H1 (cell line): ENCODE measurements at regions not wholly inside any gene's neighbourhood (a gene's known extent, or its start where the extent isn't known, plus 50 kb on each side); places are given as distances from the start of the nearest gene placed in this dataset.

Experiments
- CTCF ChIA-PET: fragments of 300-600 bp; sonication (Branson Sonifier 250); formaldehyde crosslinking; loops from one replicate; lab custom pipeline; 2021; ENCODE audit not compliant: partially characterized antibody; lab: Charles Lee
- POLR2A ChIA-PET: fragments of 300-600 bp; sonication (Branson Sonifier 250); formaldehyde crosslinking; loops from one replicate; lab custom pipeline; 2021; ENCODE audit warnings: inconsistent platforms; ENCODE audit not compliant: partially characterized antibody; lab: Charles Lee
- DNase-seq, 2 experiments: peaks; one replicate each; pipeline versions ENCODE4 v3.0.0 to v3.0.0-alpha.2; 2010 to 2022; ENCODE audit warnings: low spot score in 2 of 2, low read depth in 1 of 2, mixed read lengths in 1 of 2
- FAIRE-seq: peaks from 2 replicates; lab custom pipeline; 2011; peaks lifted over from hg19 to GRCh38; lab: Jason Lieb, UNC
- H2AFZ ChIP-seq: 2 replicates; pipeline ENCODE4 v1.8.1; 2012; ENCODE audit warnings: low read length, inconsistent platforms
- H2AK5ac ChIP-seq: 2 replicates; pipeline ENCODE4 v1.6.1; 2013; ENCODE audit warnings: low read depth, low read length
- H2BK120ac ChIP-seq: replicated peaks from 2 replicates; pipeline ENCODE3; 2013; ENCODE audit warnings: low read depth, low read length, inconsistent platforms
- H2BK12ac ChIP-seq: 2 replicates; pipeline ENCODE4 v1.6.1; 2013; ENCODE audit warnings: low read depth, low read length
- H2BK15ac ChIP-seq: 2 replicates; pipeline ENCODE4 v1.6.1; 2013; ENCODE audit warnings: low read length
- H2BK20ac ChIP-seq: 2 replicates; pipeline ENCODE4 v1.6.1; 2013; ENCODE audit warnings: low read length
- H2BK5ac ChIP-seq: 2 replicates; pipeline ENCODE4 v1.6.1; 2013; ENCODE audit warnings: low read depth, low read length
- H3K14ac ChIP-seq: 2 replicates; pipeline ENCODE4 v1.6.1; 2013; ENCODE audit warnings: inconsistent platforms; ENCODE audit not compliant: insufficient read length
- H3K18ac ChIP-seq: 2 replicates; pipeline ENCODE4 v1.6.1; 2013; ENCODE audit warnings: low read length; ENCODE audit errors: extremely low read depth
- H3K23ac ChIP-seq: 2 replicates; pipeline ENCODE4 v1.6.1; 2013; ENCODE audit warnings: inconsistent platforms; ENCODE audit not compliant: insufficient read length
- H3K23me2 ChIP-seq: 2 replicates; pipeline ENCODE4 v1.6.1; 2013; ENCODE audit warnings: low read depth, low read length
- H3K27ac ChIP-seq: 2 replicates; pipeline ENCODE4 v1.6.1; 2011; ENCODE audit warnings: low read depth, low read length, inconsistent platforms
- H3K27me3 ChIP-seq, 4 experiments: replicated peaks in 1 of 4; 1 replicate in 1 of 4; 2 replicates in 3 of 4; pipeline versions ENCODE4 v1.6.1 to v1.8.1; 2011 to 2013; ENCODE audit warnings: low read length in 3 of 4, mild to moderate bottlenecking in 3 of 4, inconsistent platforms in 2 of 4, mixed read lengths in 2 of 4, moderate library complexity in 1 of 4; ENCODE audit not compliant: control insufficient read depth in 3 of 4, insufficient read depth in 3 of 4; ENCODE audit errors: extremely low read depth in 1 of 4
- H3K36me3 ChIP-seq, 4 experiments: 2 replicates each; pipeline versions ENCODE4 v1.6.1 to v1.8.1; 2011 to 2013; ENCODE audit warnings: mild to moderate bottlenecking in 4 of 4, low read length in 3 of 4, moderate library complexity in 2 of 4, control low read depth in 1 of 4, inconsistent platforms in 1 of 4; ENCODE audit not compliant: insufficient read depth in 4 of 4, control insufficient read depth in 2 of 4
- H3K4ac ChIP-seq: replicated peaks from 2 replicates; pipeline ENCODE3; 2013; ENCODE audit warnings: low read length, low read depth, mixed read lengths, inconsistent platforms; ENCODE audit not compliant: insufficient read length
- H3K4me1 ChIP-seq, 4 experiments: replicated peaks in 1 of 4; 1 replicate in 1 of 4; 2 replicates in 3 of 4; pipeline versions ENCODE4 v1.6.1 to v1.8.1; 2011 to 2013; ENCODE audit warnings: low read length in 3 of 4, inconsistent platforms in 2 of 4, mixed read lengths in 1 of 4; ENCODE audit not compliant: insufficient read depth in 4 of 4, control insufficient read depth in 3 of 4
- H3K4me2 ChIP-seq, 2 experiments: 2 replicates each; pipeline versions ENCODE4 v1.6.1 to v1.8.1; 2011 to 2013; ENCODE audit warnings: low read depth in 2 of 2, low read length in 2 of 2, control low read depth in 1 of 2, inconsistent platforms in 1 of 2, mild to moderate bottlenecking in 1 of 2; ENCODE audit not compliant: insufficient read depth in 1 of 2
- H3K4me3 ChIP-seq, 4 experiments: fragments of 200-600, 300-600 bp in 1 of 4; sonication (generic), shearing (Covaris generic), sonication (Bioruptor Twin) in 1 of 4; 2 replicates each; pipeline versions ENCODE4 v1.5.1 to v1.8.1; 2011 to 2016; ENCODE audit warnings: low read length in 4 of 4, low read depth in 3 of 4, control low read depth in 2 of 4, inconsistent platforms in 2 of 4, mild to moderate bottlenecking in 2 of 4, mixed read lengths in 1 of 4, moderate library complexity in 1 of 4; ENCODE audit not compliant: insufficient read depth in 2 of 4; ENCODE audit errors: extremely low read depth in 1 of 4
- H3K56ac ChIP-seq: replicated peaks from 2 replicates; pipeline ENCODE3; 2013; ENCODE audit warnings: low read depth, mild to moderate bottlenecking, mixed read lengths, low read length, inconsistent platforms; ENCODE audit not compliant: insufficient read length
- H3K79me1 ChIP-seq: 2 replicates; pipeline ENCODE4 v1.6.1; 2013; ENCODE audit warnings: low read depth, low read length, control low read depth
- H3K79me2 ChIP-seq, 2 experiments: 2 replicates each; pipeline versions ENCODE4 v1.6.1 to v1.8.1; 2012 to 2013; ENCODE audit warnings: low read length in 2 of 2, mild to moderate bottlenecking in 2 of 2, inconsistent platforms in 1 of 2; ENCODE audit not compliant: insufficient read depth in 2 of 2, control insufficient read depth in 1 of 2
- H3K9ac ChIP-seq, 4 experiments: replicated peaks in 1 of 4; 1 replicate in 1 of 4; 2 replicates in 3 of 4; pipeline versions ENCODE4 v1.6.1 to v1.8.1; 2011 to 2013; ENCODE audit warnings: low read depth in 3 of 4, low read length in 3 of 4, control low read depth in 2 of 4, mild to moderate bottlenecking in 2 of 4, moderate library complexity in 2 of 4, inconsistent platforms in 1 of 4; ENCODE audit errors: extremely low read depth in 1 of 4
- H3K9me3 ChIP-seq, 2 experiments: 2 replicates each; pipeline versions ENCODE4 v1.6.1 to v1.8.1; 2012 to 2013; ENCODE audit warnings: mild to moderate bottlenecking in 2 of 2, moderate library complexity in 2 of 2, control low read depth in 1 of 2, inconsistent platforms in 1 of 2, low read depth in 1 of 2, low read length in 1 of 2, mixed read lengths in 1 of 2; ENCODE audit not compliant: insufficient read depth in 2 of 2
- H4K20me1 ChIP-seq, 2 experiments: replicated peaks in 1 of 2; 2 replicates each; pipeline versions ENCODE3 to v1.8.1; 2011 to 2013; ENCODE audit warnings: inconsistent platforms in 2 of 2, low read length in 2 of 2, mild to moderate bottlenecking in 1 of 2; ENCODE audit not compliant: insufficient read depth in 2 of 2, control insufficient read depth in 1 of 2
- H4K5ac ChIP-seq: 2 replicates; pipeline ENCODE4 v1.6.1; 2013; ENCODE audit warnings: low read length, low read depth, mixed read lengths, inconsistent platforms; ENCODE audit not compliant: insufficient read length
- H4K8ac ChIP-seq: 2 replicates; pipeline ENCODE4 v1.8.0; 2013; ENCODE audit warnings: mild to moderate bottlenecking, moderate library complexity, low read length, inconsistent platforms; ENCODE audit not compliant: insufficient read depth; ENCODE audit errors: extremely low read depth
- H4K91ac ChIP-seq: replicated peaks from 2 replicates; pipeline ENCODE3; 2013; ENCODE audit warnings: low read length, mixed read lengths, inconsistent platforms; ENCODE audit not compliant: insufficient read length
- CREB1 ChIP-seq: IDR thresholded peaks from 2 replicates; pipeline ENCODE4 v1.6.1; 2012; ENCODE audit warnings: inconsistent platforms
- EP300 ChIP-seq, 2 experiments: IDR thresholded peaks; 1 replicate in 1 of 2; 2 replicates in 1 of 2; pipeline ENCODE4 v1.6.1; 2011 to 2012; ENCODE audit warnings: low read depth in 2 of 2, low read length in 2 of 2, mild to moderate bottlenecking in 2 of 2, borderline replicate concordance in 1 of 2, inconsistent platforms in 1 of 2, moderate library complexity in 1 of 2
- KDM4A ChIP-seq: IDR thresholded peaks from one replicate; pipeline ENCODE4 v1.7.1; 2012; ENCODE audit warnings: low read depth, mild to moderate bottlenecking, moderate library complexity, low read length, inconsistent platforms; ENCODE audit not compliant: severe bottlenecking
- NRF1 ChIP-seq: IDR thresholded peaks from 2 replicates; pipeline ENCODE4 v1.6.1; 2011; ENCODE audit warnings: mild to moderate bottlenecking, low read depth, low read length, improper control_type of control experiment
- SP1 ChIP-seq: IDR thresholded peaks from 2 replicates; pipeline ENCODE4 v1.6.1; 2011; ENCODE audit warnings: low read depth, low read length
- WGBS, 2 experiments: shearing (Covaris generic) in 1 of 2; methylation state at CpG; one replicate each; pipeline versions ENCODE4 v1.1.6 to v1.1.7; 2013 to 2015; ENCODE audit warnings: low lambda C conversion rate in 2 of 2, mixed read lengths in 2 of 2, inconsistent platforms in 1 of 2, low coverage in 1 of 2, missing lambda C conversion rate in 1 of 2; ENCODE audit not compliant: insufficient replicate concordance in 2 of 2, insufficient coverage in 1 of 2, insufficient read length in 1 of 2; ENCODE audit errors: extremely low coverage in 1 of 2, missing lambda C conversion rate in 1 of 2; 5-methylcytosine and 5-hydroxymethylcytosine counted together
- TF ChIP-seq, protein P1 (sequence below): IDR thresholded peaks from 2 replicates; pipeline ENCODE4 v1.6.1; 2012; ENCODE audit warnings: low read length, inconsistent platforms

DNA sequence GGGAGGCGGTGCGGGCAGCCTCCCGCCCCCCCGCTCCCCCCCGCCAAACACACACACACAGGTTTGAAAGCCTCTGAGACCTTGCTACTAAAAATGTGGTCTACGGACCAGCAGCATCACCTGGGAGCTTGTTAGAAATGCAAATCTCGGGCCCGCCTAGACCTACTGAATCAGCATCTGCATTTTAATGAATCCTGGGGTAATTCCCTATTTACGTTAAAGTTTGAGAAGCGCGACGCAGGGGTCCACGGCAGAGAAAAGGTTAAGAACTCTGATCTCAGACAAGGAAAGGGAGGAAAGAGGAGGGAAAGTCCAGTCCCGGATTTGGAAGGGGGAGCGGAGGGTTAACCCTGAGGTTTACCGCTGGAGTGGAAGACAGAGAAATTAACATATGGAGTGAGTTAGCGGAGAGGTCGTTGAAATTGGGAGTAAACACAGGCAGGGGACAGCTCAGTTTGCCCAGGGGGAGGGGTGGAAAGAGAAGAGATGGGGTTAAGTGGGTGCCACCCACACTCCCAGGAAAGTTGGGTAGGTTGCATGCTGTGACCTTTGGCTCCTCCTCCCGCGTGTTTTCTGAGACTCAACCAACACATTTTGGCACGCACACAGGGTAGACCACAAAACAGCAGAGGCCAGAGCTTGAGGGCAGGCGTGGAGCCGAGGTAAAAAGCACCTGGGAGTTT lies 483.6 kb downstream of the BCOR start:
- TF ChIP-seq, protein P1, sequence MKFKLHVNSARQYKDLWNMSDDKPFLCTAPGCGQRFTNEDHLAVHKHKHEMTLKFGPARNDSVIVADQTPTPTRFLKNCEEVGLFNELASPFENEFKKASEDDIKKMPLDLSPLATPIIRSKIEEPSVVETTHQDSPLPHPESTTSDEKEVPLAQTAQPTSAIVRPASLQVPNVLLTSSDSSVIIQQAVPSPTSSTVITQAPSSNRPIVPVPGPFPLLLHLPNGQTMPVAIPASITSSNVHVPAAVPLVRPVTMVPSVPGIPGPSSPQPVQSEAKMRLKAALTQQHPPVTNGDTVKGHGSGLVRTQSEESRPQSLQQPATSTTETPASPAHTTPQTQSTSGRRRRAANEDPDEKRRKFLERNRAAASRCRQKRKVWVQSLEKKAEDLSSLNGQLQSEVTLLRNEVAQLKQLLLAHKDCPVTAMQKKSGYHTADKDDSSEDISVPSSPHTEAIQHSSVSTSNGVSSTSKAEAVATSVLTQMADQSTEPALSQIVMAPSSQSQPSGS: no peak
- no peak for TF ChIP-seq NRF1
- TF ChIP-seq SP1: peak; percentile 53; the same call in 1 of the 2 replicates
- TF ChIP-seq EP300 (IDR thresholded peaks at IDR 0.05; ENCODE audit: borderline replicate concordance in 1 of 2, low read depth in 2 of 2, low read length in 2 of 2): peak in 1 of 2 experiments; percentile 37; a peak in 1 of 3 replicates
- peak; percentile 18 for TF ChIP-seq KDM4A
- no peak for TF ChIP-seq CREB1
- peak overlapping the region; percentile 65 for H4K5ac ChIP-seq
- FAIRE-seq: peak; percentile 93
- peaks cover 2 to 12% (median 5%) of the 10 kb centered on the region in 4 experiments; a peak in 5 of 7 replicates for H3K4me1 ChIP-seq
- H3K14ac ChIP-seq: no peak overlapping the region
- no peak overlapping the region for H3K23ac ChIP-seq
- peak overlapping the region; percentile 87; the same call in 1 of the 2 replicates for H3K18ac ChIP-seq
- no peak overlapping the region for H3K4ac ChIP-seq
- peak overlapping the region; percentile 10 to 57 (median 35); a peak in 6 of 8 replicates for H3K4me3 ChIP-seq
- no peak overlapping the region for H4K8ac ChIP-seq
- H2BK15ac ChIP-seq: no peak overlapping the region
- H3K23me2 ChIP-seq: 0 out of 2 replicates have a peak, but pooled peaks cover 2% of the 10 kb centered on the region
- 0 out of 2 replicates have a peak overlapping the region, but pooled peaks have one; percentile 48 for H2BK20ac ChIP-seq
- no peaks in the 10 kb centered on the region for H3K79me1 ChIP-seq
- 0 out of 2 replicates have a peak overlapping the region, but pooled peaks have one; percentile 80 for H2BK12ac ChIP-seq
- no peak overlapping the region for H2AFZ ChIP-seq
- H3K56ac ChIP-seq: no peak overlapping the region
- H2BK120ac ChIP-seq: peak overlapping the region; percentile 50
- WGBS, 2 experiments: 3% methylated on average over 11 of the region's 23 CpGs; no CpG with 5 or more reads in 1 of the 2 experiments
- H2BK5ac ChIP-seq: peak overlapping the region; percentile 78; the same call in 1 of the 2 replicates
- DNase-seq: peak; percentile 25 to 52
- no peak overlapping the region for H2AK5ac ChIP-seq
- no peaks in the 10 kb centered on the region for H3K79me2 ChIP-seq
- POLR2A ChIA-PET: interaction anchor here (0.9 kb wide), 1 partner anchor 38 kb away, joined by 3 read pairs; no protein-coding TSS in a partner anchor
- H4K20me1 ChIP-seq: no peaks in the 10 kb centered on the region
- peak overlapping the region; percentile 77; the same call in 1 of the 2 replicates for H3K27ac ChIP-seq
- CTCF ChIA-PET: interaction anchor here (1.2 to 1.7 kb wide), 2 partner anchors 203 to 353 kb away, joined by 3 read pairs; no protein-coding TSS in a partner anchor
- H3K4me2 ChIP-seq: peak overlapping the region; percentile 70 to 84
- H4K91ac ChIP-seq: peak overlapping the region; percentile 98
- no peaks in the 10 kb centered on the region for H3K36me3 ChIP-seq
- H3K9ac ChIP-seq: peak overlapping the region in 1 of 4 experiments; percentile 37; a peak in 1 of 7 replicates
- H3K27me3 ChIP-seq: no peaks in the 10 kb centered on the region
- no peaks in the 10 kb centered on the region for H3K9me3 ChIP-seq
